K562 (cell line): ENCODE measurements at regions not wholly inside any gene's neighbourhood (a gene's known extent, or its start where the extent isn't known, plus 50 kb on each side); places are given as distances from the start of the nearest gene placed in this dataset.

Experiments used
- ATAC-seq: fragments of 200-7000 bp; cut with Tn5 transposase; 3 replicates; pipeline ENCODE4 v1.9.1; 2020; ENCODE audit warnings: moderate library complexity
- BruUV-seq: library from RNA; stranded (reverse); fragments of 400-500 nt; replicated peaks from 2 replicates; lab custom pipeline; 2021; lab: Mats Ljungman, UMichigan
- CTCF ChIA-PET: fragments of 300-600 bp; formaldehyde crosslinking; extraction: SDS; loops from one replicate; lab custom pipeline; 2021; ENCODE audit warnings: low intra/inter-chr PET ratio; lab: Yijun Ruan, JAX
- POLR2A ChIA-PET: fragments of 300-600, 350-650 bp; sonication (Branson Sonifier 250); formaldehyde crosslinking; extraction: SDS; loops from one replicate; lab custom pipeline; 2021; ENCODE audit warnings: antibody characterized with exemption, inconsistent platforms; lab: Yijun Ruan, JAX
- DNase-seq, 4 experiments: peaks; one replicate each; pipeline versions ENCODE4 v3.0.0 to v3.0.0-alpha.2; 2011 to 2018; ENCODE audit warnings: low spot score in 3 of 4, mixed read lengths in 3 of 4; ENCODE audit errors: extremely low read depth in 1 of 4
- FAIRE-seq: peaks from 2 replicates; lab custom pipeline; 2011; peaks lifted over from hg19 to GRCh38; lab: Jason Lieb, UNC
- H2AFZ ChIP-seq: 2 replicates; pipeline ENCODE4 v1.6.0; 2011; ENCODE audit warnings: low read depth, low read length, control low read depth, inconsistent platforms
- H3K27ac ChIP-seq: fragments of 200-600 bp; 3 replicates; pipeline ENCODE4 v1.8.0; 2011; ENCODE audit warnings: low read depth, mild to moderate bottlenecking, control low read depth, inconsistent platforms, low read length, moderate library complexity, mixed read lengths; ENCODE audit errors: extremely low read depth
- H3K27me3 ChIP-seq, 2 experiments: fragments of 300-600 bp in 1 of 2; 2 replicates in 1 of 2; 3 replicates in 1 of 2; pipeline versions ENCODE4 v1.6.0 to v1.8.0; 2011; ENCODE audit warnings: inconsistent platforms in 2 of 2, low read length in 2 of 2, mild to moderate bottlenecking in 1 of 2, mixed read lengths in 1 of 2, moderate library complexity in 1 of 2; ENCODE audit not compliant: control insufficient read depth in 2 of 2, insufficient read depth in 2 of 2
- H3K36me3 ChIP-seq: fragments of 300-600 bp; 3 replicates; pipeline ENCODE4 v1.8.0; 2011; ENCODE audit warnings: mild to moderate bottlenecking, low read length, inconsistent platforms; ENCODE audit not compliant: control insufficient read depth, insufficient read depth
- H3K4me1 ChIP-seq, 2 experiments: fragments of 200-600 bp in 1 of 2; replicated peaks in 1 of 2; 2 replicates in 1 of 2; 3 replicates in 1 of 2; pipeline versions ENCODE4 v1.5.1 to v1.8.0; 2011; ENCODE audit warnings: inconsistent platforms in 2 of 2, low read length in 2 of 2, mild to moderate bottlenecking in 1 of 2, mixed read lengths in 1 of 2, moderate library complexity in 1 of 2; ENCODE audit not compliant: control insufficient read depth in 2 of 2, insufficient read depth in 2 of 2
- H3K4me2 ChIP-seq: 2 replicates; pipeline ENCODE4 v1.6.1; 2011; ENCODE audit warnings: low read length, control low read depth, inconsistent platforms, mixed read lengths; ENCODE audit not compliant: insufficient read depth
- H3K4me3 ChIP-seq: fragments of 200-600 bp; sonication (generic), shearing (Covaris generic); 2 replicates; pipeline ENCODE4 v1.5.1; 2016; ENCODE audit warnings: control low read depth, inconsistent platforms
- H3K79me2 ChIP-seq: fragments of 200-600 bp; 3 replicates; pipeline ENCODE4 v1.8.0; 2011; ENCODE audit warnings: low read length, inconsistent platforms; ENCODE audit not compliant: control insufficient read depth, insufficient read depth
- H3K9ac ChIP-seq, 2 experiments: 2 replicates each; pipeline versions ENCODE4 v1.6.0 to v1.6.1; 2011; ENCODE audit warnings: low read depth in 2 of 2, low read length in 2 of 2, control low read depth in 1 of 2, inconsistent platforms in 1 of 2, mild to moderate bottlenecking in 1 of 2, mixed read lengths in 1 of 2; ENCODE audit not compliant: insufficient read depth in 1 of 2
- H3K9me1 ChIP-seq: one replicate; pipeline ENCODE4 v1.6.0; 2011; ENCODE audit warnings: inconsistent platforms, mild to moderate bottlenecking, low read length, moderate library complexity; ENCODE audit not compliant: control insufficient read depth, insufficient read depth
- H3K9me3 ChIP-seq: replicated peaks from 2 replicates; pipeline ENCODE4 v1.5.1; 2011; ENCODE audit warnings: low read depth, low read length, inconsistent platforms; ENCODE audit not compliant: control insufficient read depth, insufficient read depth
- H4K20me1 ChIP-seq: replicated peaks from 2 replicates; pipeline ENCODE4 v1.6.1; 2011; ENCODE audit warnings: low read length, inconsistent platforms, mixed read lengths; ENCODE audit not compliant: control insufficient read depth, insufficient read depth
- CEBPB ChIP-seq: fragments of 450-650 bp; IDR thresholded peaks from 2 replicates; pipeline ENCODE4 v1.6.1; 2016; ENCODE audit warnings: missing genetic modification characterization, missing compliant biosample characterization
- FUS ChIP-seq: fragments of 200-400 bp; formaldehyde crosslinking; optimal IDR thresholded peaks from 2 replicates; pipeline ENCODE3; 2017; ENCODE audit warnings: low read depth, low read length
- ID3 ChIP-seq, 2 experiments: fragments of 250-450 bp in 1 of 2; fragments of 450-650 bp in 1 of 2; sonication (Bioruptor Pico) in 1 of 2; IDR thresholded peaks; 2 replicates each; pipeline versions ENCODE4 v1.6.1 to v1.8.0; 2016 to 2021; ENCODE audit warnings: mild to moderate bottlenecking in 2 of 2, moderate library complexity in 2 of 2, missing compliant biosample characterization in 1 of 2, missing genetic modification characterization in 1 of 2
- SIX5 ChIP-seq, 2 experiments: IDR thresholded peaks; 2 replicates each; pipeline ENCODE4 v1.6.1; 2011; ENCODE audit warnings: low read length in 2 of 2, borderline replicate concordance in 1 of 2, low read depth in 1 of 2, mild to moderate bottlenecking in 1 of 2, moderate library complexity in 1 of 2; ENCODE audit not compliant: insufficient read depth in 1 of 2
- STAT6 ChIP-seq: sonication (generic); formaldehyde crosslinking; IDR thresholded peaks from 2 replicates; pipeline ENCODE4 v1.8.1; 2023; ENCODE audit warnings: mild to moderate bottlenecking, missing genetic modification reagents
- ZNF408 ChIP-seq: fragments of 250-450 bp; sonication (Bioruptor Pico); IDR thresholded peaks from 2 replicates; pipeline ENCODE4 v1.4.0; 2020; ENCODE audit warnings: low read depth, mild to moderate bottlenecking, moderate library complexity
- WGBS: fragments of 100-300 bp; shearing (Covaris generic); methylation state at CpG from one replicate; pipeline ENCODE4 v1.1.6; 2016; ENCODE audit warnings: low coverage, mixed read lengths; ENCODE audit not compliant: insufficient coverage; ENCODE audit errors: missing lambda C conversion rate; 5-methylcytosine and 5-hydroxymethylcytosine counted together
- in situ Hi-C: fragments of 300-500 bp; cut with MboI; formaldehyde crosslinking; loops from 4 replicates; pipeline ENCODE4 v1.15.0; 2018; ENCODE audit warnings: inconsistent platforms, mixed read lengths
- intact Hi-C: fragments of 100-400 bp; cut with micrococcal nuclease; formaldehyde crosslinking; loops from 2 replicates; pipeline ENCODE4 v1.14.2; 2022

GRCh38 chr3:197356741-197357140 lies 58.3 kb upstream of the DLG1 start (continued):
- no peak for TF ChIP-seq SIX5 (IDR thresholded peaks at IDR 0.05; ENCODE audit: borderline replicate concordance in 1 of 2, insufficient read depth in 1 of 2, low read depth in 1 of 2, low read length in 2 of 2)
- no peak for TF ChIP-seq STAT6
- no peak for TF ChIP-seq CEBPB (tag)
- TF ChIP-seq FUS: no peak
- no peak for TF ChIP-seq ID3 (CRISPR knock-in tag; IDR thresholded peaks at IDR 0.05)
- no peak for TF ChIP-seq ID3 (tag; IDR thresholded peaks at IDR 0.05)

- H3K27ac ChIP-seq: no peak overlapping the region
- 0 out of 2 replicates have a peak, but pooled peaks cover 5% of the 10 kb centered on the region for H3K9me3 ChIP-seq
- H3K4me2 ChIP-seq: peak overlapping the region; percentile 43; the same call in 1 of the 2 replicates
- BruUV-seq: no TSS peak
- peaks cover 0 to 11% of the 10 kb centered on the region in 2 experiments; a peak in 2 of 5 replicates for H3K27me3 ChIP-seq
- H3K9me1 ChIP-seq: no peaks in the 10 kb centered on the region
- 17% methylated on average over 14 of the region's 14 CpGs for WGBS
- no peaks in the 10 kb centered on the region for H3K79me2 ChIP-seq
- peak overlapping the region in 1 of 2 experiments; percentile 75; a peak in 1 of 4 replicates for H3K9ac ChIP-seq
- ChIA-PET POLR2A (interaction anchor here (1.3 kb wide), 1 partner anchor 14 kb away, joined by 4 read pairs; no protein-coding TSS in a partner anchor), CTCF (no interaction called here)
- H3K4me1 ChIP-seq: peaks cover 0 to 10% of the 10 kb centered on the region in 2 experiments; a peak in 2 of 5 replicates
- in situ Hi-C loops: no loop called here
- ATAC-seq (peak; percentile 40), FAIRE-seq (no peak)
- no peaks in the 10 kb centered on the region for H4K20me1 ChIP-seq
- TF ChIP-seq ZNF408: no peak
- TF ChIP-seq, all 486 proteins: peak for 0
- intact Hi-C loops: no loop called here
- peak overlapping the region; percentile 48; the same call in 1 of the 2 replicates for H2AFZ ChIP-seq
- DNase-seq: no peak
- H3K4me3 ChIP-seq: no peak overlapping the region
- H3K36me3 ChIP-seq: no peaks in the 10 kb centered on the region
Observed at GRCh38 chr3:197356275-197356674, 57.9 kb upstream of the DLG1 start.
